Neural cell (in vitro differentiated cells): ENCODE measurements at regions not wholly inside any gene's neighbourhood (a gene's known extent, or its start where the extent isn't known, plus 50 kb on each side); places are given as distances from the start of the nearest gene placed in this dataset.

Source experiments
- H2AFZ ChIP-seq: fragments of 200-600, 300-800 bp; sonication (generic), shearing (Covaris generic); 2 replicates; pipeline ENCODE4 v1.6.0; 2014; ENCODE audit warnings: low read depth, mild to moderate bottlenecking, antibody characterized with exemption, low read length, moderate library complexity
- H3F3A ChIP-seq: fragments of 200-600 bp; shearing (Covaris generic); 2 replicates; pipeline ENCODE4 v1.6.1; 2016; ENCODE audit warnings: mild to moderate bottlenecking, moderate library complexity, mixed read lengths, antibody characterized with exemption, low read length; ENCODE audit not compliant: insufficient read depth, poor library complexity, severe bottlenecking
- H3K27ac ChIP-seq: fragments of 200-600, 300-800 bp; sonication (generic), shearing (Covaris generic); 2 replicates; pipeline ENCODE4 v1.5.1; 2014; ENCODE audit warnings: mild to moderate bottlenecking, low read length, moderate library complexity
- H3K27me3 ChIP-seq: fragments of 300-800, 200-600 bp; sonication (generic), shearing (Covaris generic); 2 replicates; pipeline ENCODE4 v1.6.0; 2014; ENCODE audit warnings: mild to moderate bottlenecking, low read depth, low read length, moderate library complexity; ENCODE audit not compliant: insufficient read depth
- H3K36me3 ChIP-seq: fragments of 300-800, 200-600 bp; sonication (generic), shearing (Covaris generic); 2 replicates; pipeline ENCODE4 v1.5.1; 2014; ENCODE audit warnings: mild to moderate bottlenecking, antibody characterized with exemption, low read length, moderate library complexity; ENCODE audit not compliant: insufficient read depth
- H3K4me2 ChIP-seq: fragments of 300-800, 200-600 bp; sonication (generic), shearing (Covaris generic); 2 replicates; pipeline ENCODE4 v1.6.0; 2014; ENCODE audit warnings: mild to moderate bottlenecking, low read length
- H3K4me3 ChIP-seq: fragments of 300-800, 200-600 bp; sonication (generic), shearing (Covaris generic); 2 replicates; pipeline ENCODE4 v1.5.1; 2014; ENCODE audit warnings: mild to moderate bottlenecking, low read length, moderate library complexity
- H3K79me2 ChIP-seq: fragments of 200-600 bp; shearing (Covaris generic); replicated peaks from 2 replicates; pipeline ENCODE4 v1.6.0; 2014; ENCODE audit warnings: mild to moderate bottlenecking, low read length, moderate library complexity; ENCODE audit not compliant: insufficient read depth
- H3K9ac ChIP-seq: fragments of 300-800, 200-600 bp; sonication (generic), shearing (Covaris generic); 2 replicates; pipeline ENCODE4 v1.6.1; 2016; ENCODE audit warnings: mild to moderate bottlenecking, low read length, mixed read lengths
- H3K9me2 ChIP-seq: fragments of 200-600 bp; shearing (Covaris generic); 2 replicates; pipeline ENCODE4 v1.6.1; 2016; ENCODE audit warnings: mild to moderate bottlenecking, low read length, mixed read lengths; ENCODE audit not compliant: insufficient read depth
- H3K9me3 ChIP-seq: fragments of 200-600, 300-800 bp; sonication (generic), shearing (Covaris generic); 2 replicates; pipeline ENCODE4 v1.6.1; 2016; ENCODE audit warnings: mild to moderate bottlenecking, mixed run types, low read length, moderate library complexity, mixed read lengths
- H4K20me1 ChIP-seq: fragments of 200-600 bp; shearing (Covaris generic); 2 replicates; pipeline ENCODE4 v1.6.1; 2016; ENCODE audit warnings: mild to moderate bottlenecking, mixed run types; ENCODE audit not compliant: insufficient read depth
- EP300 ChIP-seq: fragments of 450-650 bp; conservative IDR thresholded peaks from 2 replicates; pipeline ENCODE4 v1.6.1; 2014; ENCODE audit warnings: antibody characterized with exemption, mild to moderate bottlenecking, moderate library complexity; ENCODE audit not compliant: poor library complexity, severe bottlenecking
- EZH2 ChIP-seq: fragments of 200-600, 300-800 bp; shearing (Covaris generic), sonication (generic); IDR thresholded peaks from 2 replicates; pipeline ENCODE4 v1.6.1; 2014; ENCODE audit warnings: antibody characterized with exemption, low read length, borderline replicate concordance, mild to moderate bottlenecking; ENCODE audit not compliant: insufficient read depth, poor library complexity, severe bottlenecking
- MXI1 ChIP-seq: fragments of 450-650 bp; conservative IDR thresholded peaks from 2 replicates; pipeline ENCODE4 v1.6.1; 2014; ENCODE audit warnings: antibody characterized with exemption, mild to moderate bottlenecking; ENCODE audit not compliant: poor library complexity, severe bottlenecking
- POLR2AphosphoS5 ChIP-seq: IDR thresholded peaks from 2 replicates; pipeline ENCODE4 v1.6.1; 2012
- RAD21 ChIP-seq: fragments of 450-650 bp; conservative IDR thresholded peaks from 2 replicates; pipeline ENCODE4 v1.6.1; 2014; ENCODE audit warnings: antibody characterized with exemption, mild to moderate bottlenecking, moderate library complexity
- REST ChIP-seq: IDR thresholded peaks from 2 replicates; pipeline ENCODE4 v1.6.1; 2012; ENCODE audit warnings: borderline replicate concordance
- SMC3 ChIP-seq: fragments of 450-650 bp; conservative IDR thresholded peaks from 2 replicates; pipeline ENCODE4 v1.6.1; 2014; ENCODE audit warnings: antibody characterized with exemption, mild to moderate bottlenecking, moderate library complexity; ENCODE audit not compliant: poor library complexity
- TAF1 ChIP-seq: IDR thresholded peaks from 2 replicates; pipeline ENCODE4 v1.6.1; 2012; ENCODE audit warnings: low read depth
- TF ChIP-seq, protein P1 (sequence below): fragments of 450-650 bp; IDR thresholded peaks from 2 replicates; pipeline ENCODE4 v1.5.1; 2014; ENCODE audit warnings: antibody characterized with exemption, mild to moderate bottlenecking, moderate library complexity; ENCODE audit not compliant: poor library complexity, severe bottlenecking

DNA sequence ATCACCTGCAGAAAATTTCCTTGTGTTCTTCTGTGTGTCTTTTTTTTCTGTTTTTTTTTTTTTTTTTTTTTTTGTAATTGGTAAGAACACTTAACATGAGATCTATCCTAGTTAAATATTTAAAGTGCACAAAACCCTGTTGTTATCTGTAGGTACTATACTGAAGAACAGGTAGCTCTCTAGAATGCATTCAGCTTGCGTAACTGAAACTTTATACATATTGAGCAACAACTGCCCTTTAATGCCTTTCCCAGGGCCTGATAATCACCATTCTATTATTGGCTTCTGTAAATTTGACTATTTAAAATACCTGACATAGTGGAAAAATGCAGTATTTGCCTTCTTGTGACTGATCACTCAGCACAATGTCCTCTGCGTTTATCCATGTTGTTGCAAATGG is 701.8 kb downstream of the SUCLG1 start:
- no peaks in the 10 kb centered on the region for H3K36me3 ChIP-seq
- no peak overlapping the region for H3K27ac ChIP-seq
- H3K27me3 ChIP-seq = no peaks in the 10 kb centered on the region
- no peaks in the 10 kb centered on the region for H4K20me1 ChIP-seq
- no peaks in the 10 kb centered on the region for H3F3A ChIP-seq
- no peak overlapping the region for H3K4me2 ChIP-seq
- H3K9ac ChIP-seq = no peak overlapping the region
- TF ChIP-seq SMC3 = no peak
- no peak for TF ChIP-seq EP300
- no peak for TF ChIP-seq RAD21
- TF ChIP-seq, protein P1, sequence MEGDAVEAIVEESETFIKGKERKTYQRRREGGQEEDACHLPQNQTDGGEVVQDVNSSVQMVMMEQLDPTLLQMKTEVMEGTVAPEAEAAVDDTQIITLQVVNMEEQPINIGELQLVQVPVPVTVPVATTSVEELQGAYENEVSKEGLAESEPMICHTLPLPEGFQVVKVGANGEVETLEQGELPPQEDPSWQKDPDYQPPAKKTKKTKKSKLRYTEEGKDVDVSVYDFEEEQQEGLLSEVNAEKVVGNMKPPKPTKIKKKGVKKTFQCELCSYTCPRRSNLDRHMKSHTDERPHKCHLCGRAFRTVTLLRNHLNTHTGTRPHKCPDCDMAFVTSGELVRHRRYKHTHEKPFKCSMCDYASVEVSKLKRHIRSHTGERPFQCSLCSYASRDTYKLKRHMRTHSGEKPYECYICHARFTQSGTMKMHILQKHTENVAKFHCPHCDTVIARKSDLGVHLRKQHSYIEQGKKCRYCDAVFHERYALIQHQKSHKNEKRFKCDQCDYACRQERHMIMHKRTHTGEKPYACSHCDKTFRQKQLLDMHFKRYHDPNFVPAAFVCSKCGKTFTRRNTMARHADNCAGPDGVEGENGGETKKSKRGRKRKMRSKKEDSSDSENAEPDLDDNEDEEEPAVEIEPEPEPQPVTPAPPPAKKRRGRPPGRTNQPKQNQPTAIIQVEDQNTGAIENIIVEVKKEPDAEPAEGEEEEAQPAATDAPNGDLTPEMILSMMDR = no peak
- TF ChIP-seq TAF1 = no peak
- no peak for TF ChIP-seq EZH2
- TF ChIP-seq POLR2AphosphoS5 = no peak
- no peak for TF ChIP-seq REST
- no peak for TF ChIP-seq MXI1
- H3K9me3 ChIP-seq = peaks cover 3% of the 10 kb centered on the region
- no peaks in the 10 kb centered on the region for H3K79me2 ChIP-seq
- no peak overlapping the region for H3K4me3 ChIP-seq
- H3K9me2 ChIP-seq = no peaks in the 10 kb centered on the region
- H2AFZ ChIP-seq = no peak overlapping the region

- H3K79me2 ChIP-seq = no peaks in the 10 kb centered on the region
- H3K9ac ChIP-seq = no peak overlapping the region
- H3K9me3 ChIP-seq = peaks cover 3% of the 10 kb centered on the region
- no peaks in the 10 kb centered on the region for H4K20me1 ChIP-seq
- H3K27me3 ChIP-seq = no peaks in the 10 kb centered on the region
- H3K9me2 ChIP-seq = no peaks in the 10 kb centered on the region
- TF ChIP-seq POLR2AphosphoS5 (no peak), RAD21 (no peak), SMC3 (no peak), MXI1 (no peak), EZH2 (no peak), TAF1 (no peak), REST (no peak)
- no peaks in the 10 kb centered on the region for H3K36me3 ChIP-seq
- no peak overlapping the region for H3K4me2 ChIP-seq
- no peak overlapping the region for H2AFZ ChIP-seq
- no peak overlapping the region for H3K4me3 ChIP-seq
- no peak overlapping the region for H3K27ac ChIP-seq
- H3F3A ChIP-seq = no peaks in the 10 kb centered on the region
Measured at GRCh38 chr2:83756219-83756618, 702.9 kb downstream of the SUCLG1 start.
